ENCODE measurements at regions not wholly inside any gene's neighbourhood (a gene's known extent, or its start where the extent isn't known, plus 50 kb on each side); places are given as distances from the start of the nearest gene placed in this dataset.

DNA sequence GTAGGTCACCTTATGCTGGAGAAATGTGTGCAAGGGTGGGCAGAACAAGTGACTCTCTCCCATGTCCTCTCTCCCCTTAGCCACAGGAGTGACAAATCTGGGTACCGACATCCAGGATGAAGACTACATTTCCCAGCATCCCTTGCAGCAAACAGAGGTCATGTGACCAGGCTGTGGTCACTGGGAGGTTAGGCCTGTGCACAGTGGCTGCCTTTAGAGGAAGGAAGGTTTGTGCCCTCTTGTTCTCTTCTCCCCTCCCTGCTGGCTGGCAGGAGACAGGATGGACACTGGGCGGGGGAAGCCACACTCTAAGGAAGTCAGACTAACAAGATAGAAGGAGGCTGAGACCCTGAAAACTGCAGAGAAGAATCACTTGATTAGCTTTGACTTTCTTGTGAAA is 360.2 kb downstream of the PREX1 start:
- DNase-seq (ENCODE audit: low spot score), result peak; percentile 66
- TF ChIP-seq, protein P1, sequence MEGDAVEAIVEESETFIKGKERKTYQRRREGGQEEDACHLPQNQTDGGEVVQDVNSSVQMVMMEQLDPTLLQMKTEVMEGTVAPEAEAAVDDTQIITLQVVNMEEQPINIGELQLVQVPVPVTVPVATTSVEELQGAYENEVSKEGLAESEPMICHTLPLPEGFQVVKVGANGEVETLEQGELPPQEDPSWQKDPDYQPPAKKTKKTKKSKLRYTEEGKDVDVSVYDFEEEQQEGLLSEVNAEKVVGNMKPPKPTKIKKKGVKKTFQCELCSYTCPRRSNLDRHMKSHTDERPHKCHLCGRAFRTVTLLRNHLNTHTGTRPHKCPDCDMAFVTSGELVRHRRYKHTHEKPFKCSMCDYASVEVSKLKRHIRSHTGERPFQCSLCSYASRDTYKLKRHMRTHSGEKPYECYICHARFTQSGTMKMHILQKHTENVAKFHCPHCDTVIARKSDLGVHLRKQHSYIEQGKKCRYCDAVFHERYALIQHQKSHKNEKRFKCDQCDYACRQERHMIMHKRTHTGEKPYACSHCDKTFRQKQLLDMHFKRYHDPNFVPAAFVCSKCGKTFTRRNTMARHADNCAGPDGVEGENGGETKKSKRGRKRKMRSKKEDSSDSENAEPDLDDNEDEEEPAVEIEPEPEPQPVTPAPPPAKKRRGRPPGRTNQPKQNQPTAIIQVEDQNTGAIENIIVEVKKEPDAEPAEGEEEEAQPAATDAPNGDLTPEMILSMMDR (IDR thresholded peaks at IDR 0.05; ENCODE audit: borderline replicate concordance, control extremely low read depth, extremely low read depth, insufficient read depth, missing control alignments), result no peak
- in situ Hi-C loops (cut with MboI; ENCODE audit: low sequenced_read_pairs, unreplicated experiment), result no loop called here

DNA sequence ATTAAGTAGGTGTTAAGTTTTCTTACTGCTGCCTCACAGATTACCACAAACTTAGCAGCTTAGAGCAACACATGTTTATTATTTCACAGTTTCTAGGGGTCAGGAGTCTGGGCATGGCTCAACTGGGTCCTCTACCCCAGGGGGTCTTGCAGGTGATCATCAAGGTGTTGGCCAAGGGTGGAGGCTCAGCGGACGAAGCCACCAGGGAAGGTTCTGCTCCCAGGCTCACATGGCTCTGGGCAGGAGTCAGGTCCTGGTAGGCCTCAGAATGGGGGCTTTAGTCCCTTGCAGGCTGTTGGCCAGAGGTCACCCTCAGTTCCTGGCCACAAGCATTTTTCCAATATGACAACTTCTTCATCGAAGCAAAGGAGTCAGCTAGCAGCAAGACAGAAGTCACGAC is 362.5 kb downstream of the PREX1 start:
- TF ChIP-seq, protein P1 (IDR thresholded peaks at IDR 0.05; ENCODE audit: borderline replicate concordance, control extremely low read depth, extremely low read depth, insufficient read depth, missing control alignments), result no peak
- in situ Hi-C loops (cut with MboI; ENCODE audit: low sequenced_read_pairs, unreplicated experiment), result no loop called here

GRCh38 chr20:48463916-48464315 is 363.9 kb downstream of the PREX1 start:
- TF ChIP-seq, protein P1 (IDR thresholded peaks at IDR 0.05; ENCODE audit: borderline replicate concordance, control extremely low read depth, extremely low read depth, insufficient read depth, missing control alignments), result no peak
- DNase-seq (ENCODE audit: low spot score), result no peak
- in situ Hi-C loops (cut with MboI; ENCODE audit: low sequenced_read_pairs, unreplicated experiment), result no loop called here

More for the DNA sequence above, 362.5 kb downstream of the PREX1 start:
- no peak for DNase-seq (ENCODE audit: low spot score)

GRCh38 chr20:48463096-48463720 is 364.6 kb downstream of the PREX1 start:
- in situ Hi-C loops (cut with MboI; ENCODE audit: low sequenced_read_pairs, unreplicated experiment), result no loop called here
- DNase-seq (ENCODE audit: low spot score), result no peak
- TF ChIP-seq, protein P1 (IDR thresholded peaks at IDR 0.05; ENCODE audit: borderline replicate concordance, control extremely low read depth, extremely low read depth, insufficient read depth, missing control alignments), result no peak

- TF ChIP-seq, protein P1 (IDR thresholded peaks at IDR 0.05; ENCODE audit: borderline replicate concordance, control extremely low read depth, extremely low read depth, insufficient read depth, missing control alignments), result no peak
- DNase-seq (ENCODE audit: low spot score), result no peak
- in situ Hi-C loops (cut with MboI; ENCODE audit: low sequenced_read_pairs, unreplicated experiment), result no loop called here
Observed at GRCh38 chr20:48461735-48462119, 366.1 kb downstream of the PREX1 start.

DNA sequence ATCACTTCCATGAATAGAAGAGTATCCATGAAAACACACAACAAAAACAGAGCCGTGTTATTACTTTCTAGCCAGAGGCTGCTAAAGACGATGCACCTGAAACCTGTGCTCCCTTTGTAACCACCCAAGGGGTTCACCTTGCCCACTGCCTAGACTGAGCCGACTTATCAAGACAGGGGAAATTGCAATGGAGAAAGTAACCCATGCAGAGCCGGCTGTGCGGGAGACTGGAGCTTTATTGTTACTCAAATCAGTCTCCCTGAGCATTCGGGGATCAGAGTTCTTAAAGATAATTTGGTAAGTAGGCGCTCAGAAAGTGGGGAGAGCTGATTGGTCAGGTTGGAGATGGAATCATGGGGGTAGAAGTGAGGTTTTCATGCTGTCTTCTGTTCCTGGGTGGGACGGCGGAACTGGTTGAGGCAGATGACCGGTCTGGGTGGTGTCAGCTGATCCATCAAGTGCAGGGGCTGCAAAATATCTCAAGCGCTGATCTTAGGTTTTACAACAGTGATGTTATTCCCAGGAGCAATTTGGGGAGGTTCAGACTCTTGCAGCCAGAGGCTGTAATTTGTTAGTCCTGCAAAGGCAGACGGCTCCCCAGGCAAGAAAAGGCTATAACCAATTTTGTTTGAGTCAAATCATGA is 366.6 kb downstream of the PREX1 start:
- DNase-seq (ENCODE audit: low spot score), result no peak
- TF ChIP-seq, protein P1 (IDR thresholded peaks at IDR 0.05; ENCODE audit: borderline replicate concordance, control extremely low read depth, extremely low read depth, insufficient read depth, missing control alignments), result no peak
- in situ Hi-C loops (cut with MboI; ENCODE audit: low sequenced_read_pairs, unreplicated experiment), result no loop called here
